ENCODE measurements at regions not wholly inside any gene's neighbourhood (a gene's known extent, or its start where the extent isn't known, plus 50 kb on each side); places are given as distances from the start of the nearest gene placed in this dataset.

- no peak for TF ChIP-seq CTCF (conservative IDR thresholded peaks at IDR 0.05; ENCODE audit: low read depth, low read length)
- DNase-seq (ENCODE audit: low read depth) = no peak
- no peak overlapping the region for H3K4me3 ChIP-seq (ENCODE audit: low read length)
These were observed 512.2 kb upstream of the GRIA1 start for GRCh38 chr5:152978141-152978835.

GRCh38 chr5:152987131-152987530 is 503.3 kb upstream of the GRIA1 start:
- TF ChIP-seq CTCF (conservative IDR thresholded peaks at IDR 0.05; ENCODE audit: low read depth, low read length) = no peak
- no peak overlapping the region for H3K4me3 ChIP-seq (ENCODE audit: low read length)
- no peak for DNase-seq (ENCODE audit: low read depth)

- H3K4me3 ChIP-seq (ENCODE audit: low read length) = no peak overlapping the region
- TF ChIP-seq CTCF (conservative IDR thresholded peaks at IDR 0.05; ENCODE audit: low read depth, low read length) = no peak
- no peak for DNase-seq (ENCODE audit: low read depth)
These were observed 500.3 kb upstream of the GRIA1 start for GRCh38 chr5:152990217-152990616.

GRCh38 chr5:152990649-152991048 is 499.8 kb upstream of the GRIA1 start:
- no peak for DNase-seq (ENCODE audit: low read depth)
- TF ChIP-seq CTCF (conservative IDR thresholded peaks at IDR 0.05; ENCODE audit: low read depth, low read length) = no peak
- H3K4me3 ChIP-seq (ENCODE audit: low read length) = no peak overlapping the region

GRCh38 chr5:152994033-152994680 is 496.3 kb upstream of the GRIA1 start:
- no peak overlapping the region for H3K4me3 ChIP-seq (ENCODE audit: low read length)
- no peak for DNase-seq (ENCODE audit: low read depth)
- TF ChIP-seq CTCF (conservative IDR thresholded peaks at IDR 0.05; ENCODE audit: low read depth, low read length) = no peak

- DNase-seq (ENCODE audit: low read depth) = no peak
- no peak for TF ChIP-seq CTCF (conservative IDR thresholded peaks at IDR 0.05; ENCODE audit: low read depth, low read length)
- H3K4me3 ChIP-seq (ENCODE audit: low read length) = no peak overlapping the region
These were observed 495.2 kb upstream of the GRIA1 start for GRCh38 chr5:152995214-152995725.

- no peak for DNase-seq (ENCODE audit: low read depth)
- no peak overlapping the region for H3K4me3 ChIP-seq (ENCODE audit: low read length)
- no peak for TF ChIP-seq CTCF (conservative IDR thresholded peaks at IDR 0.05; ENCODE audit: low read depth, low read length)
These were observed 484.8 kb upstream of the GRIA1 start for GRCh38 chr5:153005711-153006110.
